ENCODE measurements at regions not wholly inside any gene's neighbourhood (a gene's known extent, or its start where the extent isn't known, plus 50 kb on each side); places are given as distances from the start of the nearest gene placed in this dataset.
"Not testable (repeated sequence)": the region's sequence is repeated elsewhere in the genome, so short reads cannot be mapped to it uniquely, and the experiment has no call there.

GRCh38 chr7:121620953-121621606 is 225.0 kb upstream of the FAM3C start:
- DNase-seq (ENCODE audit: low read depth in 3 of 3): no peak

- DNase-seq (ENCODE audit: low read depth in 3 of 3): no peak
Observed at GRCh38 chr7:121620206-121620605, 224.1 kb upstream of the FAM3C start.

GRCh38 chr7:121618182-121618581 is 222.1 kb upstream of the FAM3C start:
- DNase-seq (ENCODE audit: low read depth in 3 of 3): no peak

DNA sequence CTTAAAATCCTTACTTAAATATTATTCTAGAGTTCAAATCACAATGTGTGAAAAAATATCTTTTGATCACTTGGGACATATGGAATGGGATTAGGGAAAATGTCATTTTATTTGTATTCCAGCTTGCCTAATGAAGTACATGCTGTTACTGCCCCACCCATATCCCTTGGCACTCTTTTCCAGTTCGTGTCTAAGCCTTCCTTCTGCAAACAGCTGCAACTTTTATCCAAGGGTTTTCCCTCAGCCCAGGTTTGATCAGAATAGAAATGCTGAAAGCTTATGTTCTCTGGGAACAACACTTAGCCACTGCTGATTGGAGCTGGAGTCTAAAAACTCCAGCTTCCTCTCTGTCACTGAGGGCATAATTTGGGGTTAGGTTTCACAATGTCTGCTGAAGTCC is 214.1 kb upstream of the FAM3C start:
- DNase-seq (ENCODE audit: low read depth in 3 of 3): no peak

- no peak for DNase-seq (ENCODE audit: low read depth in 3 of 3)
Observed at GRCh38 chr7:121609208-121609607, 213.1 kb upstream of the FAM3C start.

DNA sequence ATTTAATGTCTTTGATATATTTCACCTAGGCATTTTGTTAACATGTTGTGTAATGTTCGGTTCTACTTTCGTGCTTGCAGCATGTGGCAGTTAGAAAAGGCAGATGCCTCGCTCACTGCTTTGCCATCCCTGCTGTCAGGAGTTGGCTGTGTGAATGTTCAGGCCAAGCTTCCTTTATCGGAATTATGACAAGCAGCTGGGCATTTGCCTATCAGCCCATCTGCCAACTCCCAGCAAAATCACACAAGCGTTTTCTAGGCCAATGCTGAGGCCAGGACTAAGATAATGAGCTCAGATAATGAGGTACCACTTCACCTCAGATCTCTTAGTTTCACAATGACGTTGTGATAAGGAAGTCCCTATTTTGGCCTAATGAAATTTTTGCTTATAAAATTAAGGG is 212.7 kb upstream of the FAM3C start:
- no peak for DNase-seq (ENCODE audit: low read depth in 3 of 3)

- DNase-seq (ENCODE audit: low read depth in 3 of 3): not testable (repeated sequence)
Observed at GRCh38 chr7:121608183-121608582, 212.1 kb upstream of the FAM3C start.

DNA sequence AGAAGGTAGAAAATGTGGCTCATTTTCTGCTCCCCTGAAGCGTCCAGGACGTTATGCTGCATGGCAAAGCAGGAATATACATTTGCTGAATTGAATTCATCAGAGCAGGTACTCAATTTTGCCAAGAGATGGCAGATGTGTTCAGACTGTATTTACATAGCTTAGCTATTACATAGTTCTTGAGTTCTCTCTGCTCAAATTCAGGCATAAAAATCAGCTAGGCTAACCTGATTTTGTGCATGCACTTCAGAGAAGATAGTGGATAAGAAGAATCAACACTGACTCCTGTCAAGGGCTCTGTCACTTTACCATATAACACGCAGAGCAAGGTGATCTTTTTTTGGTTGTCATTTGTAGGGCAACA is 209.2 kb upstream of the FAM3C start:
- no peak for DNase-seq (ENCODE audit: low read depth in 3 of 3)

GRCh38 chr7:121604627-121605316 is 208.7 kb upstream of the FAM3C start:
- no peak for DNase-seq (ENCODE audit: low read depth in 3 of 3)

GRCh38 chr7:121603886-121604285 is 207.8 kb upstream of the FAM3C start:
- no peak for DNase-seq (ENCODE audit: low read depth in 3 of 3)

DNA sequence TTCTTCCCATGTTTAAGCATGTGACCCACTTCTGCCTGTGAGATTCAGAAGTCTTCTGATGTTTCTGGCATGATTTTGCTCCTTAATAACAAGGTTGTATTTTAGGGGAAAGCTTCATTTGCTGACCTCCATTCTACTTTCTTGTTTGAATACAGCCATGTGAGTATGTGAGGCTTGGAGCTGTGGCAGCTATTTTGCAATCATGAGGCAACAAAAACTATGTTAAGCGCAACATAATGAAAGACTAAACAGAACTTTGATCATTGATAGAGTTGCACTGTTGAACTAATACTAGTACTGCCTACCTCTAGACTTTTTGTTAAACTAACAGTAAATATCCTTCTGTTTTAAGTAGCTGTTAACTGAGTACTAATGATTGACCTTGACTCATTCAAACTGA is 203.8 kb upstream of the FAM3C start:
- DNase-seq (ENCODE audit: low read depth in 3 of 3): no peak

DNA sequence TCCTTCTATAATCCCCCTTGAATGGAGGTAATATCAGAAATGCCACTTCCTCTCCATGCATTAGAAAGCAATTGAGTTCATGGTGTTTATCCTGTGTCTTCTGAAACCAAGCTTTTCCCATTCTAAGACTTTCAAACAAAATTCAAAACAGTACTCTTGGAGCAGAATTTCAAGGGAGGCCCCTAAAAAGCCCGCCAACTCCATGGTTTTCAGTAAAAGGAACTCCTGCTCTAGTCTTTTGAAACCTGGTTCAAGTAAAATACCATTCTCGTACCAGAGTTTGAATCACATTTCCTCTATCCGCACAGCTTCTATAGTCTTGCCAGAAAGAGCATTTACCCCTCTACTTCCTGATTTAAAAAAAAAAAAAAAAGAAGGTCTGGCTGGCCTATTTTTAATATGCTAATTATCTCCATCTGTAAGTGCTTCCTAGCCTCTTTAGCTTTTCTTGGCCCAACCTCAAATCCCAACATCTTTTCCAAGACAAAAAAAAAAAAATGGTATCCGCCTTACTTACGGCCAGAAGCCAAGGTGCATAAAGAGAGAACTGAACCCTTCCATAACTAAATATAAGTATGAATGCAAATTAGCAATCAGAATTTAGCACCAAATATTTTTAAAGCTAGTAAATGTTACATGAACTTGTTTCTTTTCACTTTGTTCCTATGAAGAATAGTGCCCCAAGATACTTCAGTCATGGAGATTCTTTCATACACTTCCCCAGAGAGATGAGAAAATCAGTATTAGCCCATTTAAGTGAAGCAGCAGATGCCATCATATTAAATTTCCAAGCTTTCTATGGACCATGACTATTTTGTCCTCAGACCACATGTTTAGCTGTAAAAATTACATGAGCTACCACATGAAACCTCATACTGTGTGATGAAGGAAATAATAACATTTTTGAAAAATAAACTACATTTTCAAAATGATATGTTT is 199.9 kb upstream of the FAM3C start:
- no peak for DNase-seq (ENCODE audit: low read depth in 3 of 3)

GRCh38 chr7:121591926-121592325 is 195.8 kb upstream of the FAM3C start:
- no peak for DNase-seq (ENCODE audit: low read depth in 3 of 3)

GRCh38 chr7:121587435-121587834 is 191.3 kb upstream of the FAM3C start:
- DNase-seq (ENCODE audit: low read depth in 3 of 3): no peak

- no peak for DNase-seq (ENCODE audit: low read depth in 3 of 3)
Observed at GRCh38 chr7:121582258-121582657, 186.2 kb upstream of the FAM3C start.

DNA sequence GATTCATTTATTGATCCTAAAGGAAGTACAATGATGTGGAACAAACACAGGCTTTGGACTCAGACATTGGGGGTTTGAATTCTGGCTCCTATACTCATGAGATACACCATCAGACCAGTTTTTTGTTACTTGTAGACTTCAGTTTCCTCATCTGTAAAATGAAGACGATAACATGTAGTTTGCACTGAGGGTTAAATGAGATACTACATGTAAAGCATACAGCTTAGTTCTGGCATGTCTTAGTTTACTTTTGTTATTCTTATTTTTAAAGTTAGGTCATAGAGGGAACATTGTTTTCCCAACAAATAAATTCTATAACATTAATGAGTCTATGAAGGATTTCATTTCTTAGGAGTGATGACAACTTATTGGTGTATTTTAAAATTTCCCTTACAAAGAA is 183.5 kb upstream of the FAM3C start:
- DNase-seq (ENCODE audit: low read depth in 3 of 3): no peak

GRCh38 chr7:121578669-121579068 is 182.6 kb upstream of the FAM3C start:
- no peak for DNase-seq (ENCODE audit: low read depth in 3 of 3)

- DNase-seq (ENCODE audit: low read depth in 3 of 3): no peak
Observed at GRCh38 chr7:121576148-121576917, 180.2 kb upstream of the FAM3C start.

GRCh38 chr7:121575194-121575765 is 179.2 kb upstream of the FAM3C start:
- no peak for DNase-seq (ENCODE audit: low read depth in 3 of 3)

DNA sequence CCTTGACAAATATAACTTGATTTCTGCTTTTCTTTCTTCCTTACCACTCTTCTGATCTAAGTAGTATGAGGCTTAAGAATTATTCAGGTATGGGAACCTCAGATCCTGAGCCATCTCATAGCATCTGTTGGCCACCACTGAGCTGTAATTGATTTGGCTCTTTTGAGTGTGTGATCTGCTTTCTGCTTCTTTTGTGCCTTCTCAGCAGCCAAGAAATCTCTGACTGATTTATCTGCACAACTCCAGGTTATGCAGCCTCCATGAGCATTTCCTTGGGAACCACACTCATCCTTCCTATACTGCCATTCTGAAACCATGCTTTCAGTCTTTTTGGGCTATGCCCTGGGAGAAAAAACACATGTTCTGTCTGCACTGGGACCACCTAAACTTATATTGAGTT is 178.0 kb upstream of the FAM3C start:
- DNase-seq (ENCODE audit: low read depth in 3 of 3): no peak

- DNase-seq (ENCODE audit: low read depth in 3 of 3): no peak
Observed at GRCh38 chr7:121572615-121573014, 176.5 kb upstream of the FAM3C start.

DNA sequence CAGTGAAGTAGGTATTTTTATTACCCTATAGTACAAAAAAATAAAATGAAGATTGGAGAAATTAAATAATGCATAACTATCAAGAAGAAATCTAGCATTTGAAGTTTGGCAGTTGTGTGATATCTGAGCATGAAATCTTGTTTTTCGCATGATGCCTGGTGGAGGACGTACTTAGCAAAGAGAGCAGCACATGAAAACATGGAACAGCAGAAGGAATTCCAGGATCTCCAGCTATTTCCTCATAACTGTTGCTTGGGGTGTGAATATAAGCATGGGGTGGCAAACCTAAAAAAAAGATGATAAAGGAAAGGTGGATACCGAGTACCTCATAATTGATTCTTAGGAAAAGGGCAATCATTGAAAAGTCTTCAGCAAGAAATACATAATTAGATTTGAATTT is 174.3 kb upstream of the FAM3C start:
- DNase-seq (ENCODE audit: low read depth in 3 of 3): no peak

Measured in stimulated activated CD4-positive, alpha-beta T cell treated with anti-CD3 and anti-CD28 coated beads, TNF-alpha, amount 100 ng/mL, for 24 hours (primary cell).